ENCODE measurements at regions not wholly inside any gene's neighbourhood (a gene's known extent, or its start where the extent isn't known, plus 50 kb on each side); places are given as distances from the start of the nearest gene placed in this dataset.

GRCh38 chr1:82215853-82216175 lies 415.1 kb downstream of the ADGRL2 start:
- TF ChIP-seq CTCF (IDR thresholded peaks at IDR 0.05) (no peak), POLR2A (IDR thresholded peaks at IDR 0.05) (no peak)

Measured in Peyer's patch (tissue), 4 donors.